ENCODE measurements at regions not wholly inside any gene's neighbourhood (a gene's known extent, or its start where the extent isn't known, plus 50 kb on each side); places are given as distances from the start of the nearest gene placed in this dataset.

- no peak for DNase-seq (ENCODE audit: low read depth in 6 of 9, low spot score in 9 of 9)
- H3K9me3 ChIP-seq (ENCODE audit: control insufficient read depth in 2 of 2, insufficient read depth in 1 of 2, low read length in 1 of 2) = peaks cover 0 to 11% of the 10 kb centered on the region in 2 donors
- H3K27me3 ChIP-seq (ENCODE audit: control insufficient read depth in 2 of 2, insufficient read depth in 1 of 2, low read length in 1 of 2) = no peaks in the 10 kb centered on the region
- H3K4me3 ChIP-seq (ENCODE audit: low read length in 2 of 2) = no peak overlapping the region
- H3K27ac ChIP-seq (ENCODE audit: low read depth in 1 of 2, low read length in 1 of 2) = no peak overlapping the region
- no peaks in the 10 kb centered on the region for H3K4me1 ChIP-seq (ENCODE audit: control insufficient read depth in 2 of 2, insufficient read depth in 2 of 2, low read length in 2 of 2)
- WGBS = 94% methylated on average over 6 of the region's 6 CpGs
- H3K36me3 ChIP-seq (ENCODE audit: control insufficient read depth in 2 of 2, insufficient read depth in 2 of 2, low read length in 1 of 2) = no peaks in the 10 kb centered on the region
Measured at GRCh38 chr12:126481688-126482087, 1416.5 kb downstream of the AACS start.

GRCh38 chr12:126482238-126482889 is 1417.1 kb downstream of the AACS start:
- Histone ChIP-seq H3K27ac (ENCODE audit: low read depth in 1 of 2, low read length in 1 of 2) (no peak overlapping the region), H3K9me3 (ENCODE audit: control insufficient read depth in 2 of 2, insufficient read depth in 1 of 2, low read length in 1 of 2) (peaks cover 0 to 11% of the 10 kb centered on the region in 2 donors), H3K4me1 (ENCODE audit: control insufficient read depth in 2 of 2, insufficient read depth in 2 of 2, low read length in 2 of 2) (no peaks in the 10 kb centered on the region), H3K27me3 (ENCODE audit: control insufficient read depth in 2 of 2, insufficient read depth in 1 of 2, low read length in 1 of 2) (no peaks in the 10 kb centered on the region), H3K36me3 (ENCODE audit: control insufficient read depth in 2 of 2, insufficient read depth in 2 of 2, low read length in 1 of 2) (no peaks in the 10 kb centered on the region), H3K4me3 (ENCODE audit: low read length in 2 of 2) (no peak overlapping the region)
- WGBS = 84% methylated on average over 2 of the region's 2 CpGs
- no peak for DNase-seq (ENCODE audit: low read depth in 6 of 9, low spot score in 9 of 9)

- Histone ChIP-seq H3K27ac (ENCODE audit: low read depth in 1 of 2, low read length in 1 of 2) (no peak overlapping the region), H3K36me3 (ENCODE audit: control insufficient read depth in 2 of 2, insufficient read depth in 2 of 2, low read length in 1 of 2) (no peaks in the 10 kb centered on the region), H3K9me3 (ENCODE audit: control insufficient read depth in 2 of 2, insufficient read depth in 1 of 2, low read length in 1 of 2) (peaks cover 0 to 11% of the 10 kb centered on the region in 2 donors), H3K27me3 (ENCODE audit: control insufficient read depth in 2 of 2, insufficient read depth in 1 of 2, low read length in 1 of 2) (no peaks in the 10 kb centered on the region), H3K4me3 (ENCODE audit: low read length in 2 of 2) (no peak overlapping the region), H3K4me1 (ENCODE audit: control insufficient read depth in 2 of 2, insufficient read depth in 2 of 2, low read length in 2 of 2) (no peaks in the 10 kb centered on the region)
- 93% methylated on average over 17 of the region's 17 CpGs for WGBS
- DNase-seq (ENCODE audit: low read depth in 6 of 9, low spot score in 9 of 9) = no peak
Measured at GRCh38 chr12:126483145-126484068, 1418.2 kb downstream of the AACS start.

GRCh38 chr12:126487431-126487980 is 1422.3 kb downstream of the AACS start:
- Histone ChIP-seq H3K4me1 (ENCODE audit: control insufficient read depth in 2 of 2, insufficient read depth in 2 of 2, low read length in 2 of 2) (no peaks in the 10 kb centered on the region), H3K27me3 (ENCODE audit: control insufficient read depth in 2 of 2, insufficient read depth in 1 of 2, low read length in 1 of 2) (no peaks in the 10 kb centered on the region), H3K36me3 (ENCODE audit: control insufficient read depth in 2 of 2, insufficient read depth in 2 of 2, low read length in 1 of 2) (no peaks in the 10 kb centered on the region), H3K9me3 (ENCODE audit: control insufficient read depth in 2 of 2, insufficient read depth in 1 of 2, low read length in 1 of 2) (peaks cover 0 to 2% of the 10 kb centered on the region in 2 donors), H3K27ac (ENCODE audit: low read depth in 1 of 2, low read length in 1 of 2) (no peak overlapping the region), H3K4me3 (ENCODE audit: low read length in 2 of 2) (no peak overlapping the region)
- 96% methylated on average over 4 of the region's 4 CpGs for WGBS
- no peak for DNase-seq (ENCODE audit: low read depth in 6 of 9, low spot score in 9 of 9)

- Histone ChIP-seq H3K27ac (ENCODE audit: low read depth in 1 of 2, low read length in 1 of 2) (no peak overlapping the region), H3K4me3 (ENCODE audit: low read length in 2 of 2) (no peak overlapping the region), H3K27me3 (ENCODE audit: control insufficient read depth in 2 of 2, insufficient read depth in 1 of 2, low read length in 1 of 2) (no peaks in the 10 kb centered on the region), H3K9me3 (ENCODE audit: control insufficient read depth in 2 of 2, insufficient read depth in 1 of 2, low read length in 1 of 2) (peaks cover 0 to 2% of the 10 kb centered on the region in 2 donors), H3K36me3 (ENCODE audit: control insufficient read depth in 2 of 2, insufficient read depth in 2 of 2, low read length in 1 of 2) (no peaks in the 10 kb centered on the region), H3K4me1 (ENCODE audit: control insufficient read depth in 2 of 2, insufficient read depth in 2 of 2, low read length in 2 of 2) (no peaks in the 10 kb centered on the region)
- WGBS = 94% methylated on average over 3 of the region's 3 CpGs
- no peak for DNase-seq (ENCODE audit: low read depth in 6 of 9, low spot score in 9 of 9)
Measured at GRCh38 chr12:126488806-126489205, 1423.6 kb downstream of the AACS start.

GRCh38 chr12:126492181-126492580 is 1426.9 kb downstream of the AACS start:
- WGBS = 87% methylated on average over 7 of the region's 7 CpGs
- Histone ChIP-seq H3K4me3 (ENCODE audit: low read length in 2 of 2) (no peak overlapping the region), H3K9me3 (ENCODE audit: control insufficient read depth in 2 of 2, insufficient read depth in 1 of 2, low read length in 1 of 2) (peaks cover 0 to 2% of the 10 kb centered on the region in 2 donors), H3K27me3 (ENCODE audit: control insufficient read depth in 2 of 2, insufficient read depth in 1 of 2, low read length in 1 of 2) (no peaks in the 10 kb centered on the region), H3K4me1 (ENCODE audit: control insufficient read depth in 2 of 2, insufficient read depth in 2 of 2, low read length in 2 of 2) (no peaks in the 10 kb centered on the region), H3K27ac (ENCODE audit: low read depth in 1 of 2, low read length in 1 of 2) (no peak overlapping the region), H3K36me3 (ENCODE audit: control insufficient read depth in 2 of 2, insufficient read depth in 2 of 2, low read length in 1 of 2) (no peaks in the 10 kb centered on the region)
- no peak for DNase-seq (ENCODE audit: low read depth in 6 of 9, low spot score in 9 of 9)

GRCh38 chr12:126493366-126494108 is 1428.3 kb downstream of the AACS start:
- Histone ChIP-seq H3K9me3 (ENCODE audit: control insufficient read depth in 2 of 2, insufficient read depth in 1 of 2, low read length in 1 of 2) (peaks cover 0 to 2% of the 10 kb centered on the region in 2 donors), H3K27me3 (ENCODE audit: control insufficient read depth in 2 of 2, insufficient read depth in 1 of 2, low read length in 1 of 2) (no peaks in the 10 kb centered on the region), H3K36me3 (ENCODE audit: control insufficient read depth in 2 of 2, insufficient read depth in 2 of 2, low read length in 1 of 2) (no peaks in the 10 kb centered on the region), H3K4me3 (ENCODE audit: low read length in 2 of 2) (no peak overlapping the region), H3K27ac (ENCODE audit: low read depth in 1 of 2, low read length in 1 of 2) (no peak overlapping the region), H3K4me1 (ENCODE audit: control insufficient read depth in 2 of 2, insufficient read depth in 2 of 2, low read length in 2 of 2) (no peaks in the 10 kb centered on the region)
- WGBS = 77% methylated on average over 6 of the region's 6 CpGs
- DNase-seq (ENCODE audit: low read depth in 6 of 9, low spot score in 9 of 9) = no peak

GRCh38 chr12:126496201-126496600 is 1431.0 kb downstream of the AACS start:
- 77% methylated on average over 3 of the region's 3 CpGs for WGBS
- Histone ChIP-seq H3K36me3 (ENCODE audit: control insufficient read depth in 2 of 2, insufficient read depth in 2 of 2, low read length in 1 of 2) (no peaks in the 10 kb centered on the region), H3K4me3 (ENCODE audit: low read length in 2 of 2) (no peak overlapping the region)

More at GRCh38 chr12:126496201-126496600, 1431.0 kb downstream of the AACS start:
- H3K9me3 ChIP-seq (ENCODE audit: control insufficient read depth in 2 of 2, insufficient read depth in 1 of 2, low read length in 1 of 2) = peaks cover 0 to under 1% of the 10 kb centered on the region in 2 donors
- no peaks in the 10 kb centered on the region for H3K4me1 ChIP-seq (ENCODE audit: control insufficient read depth in 2 of 2, insufficient read depth in 2 of 2, low read length in 2 of 2)
- H3K27ac ChIP-seq (ENCODE audit: low read depth in 1 of 2, low read length in 1 of 2) = no peak overlapping the region
- DNase-seq (ENCODE audit: low read depth in 6 of 9, low spot score in 9 of 9) = no peak
- no peaks in the 10 kb centered on the region for H3K27me3 ChIP-seq (ENCODE audit: control insufficient read depth in 2 of 2, insufficient read depth in 1 of 2, low read length in 1 of 2)
